Medulla oblongata (tissue), 1 donor: ENCODE measurements at regions not wholly inside any gene's neighbourhood (a gene's known extent, or its start where the extent isn't known, plus 50 kb on each side); places are given as distances from the start of the nearest gene placed in this dataset.

Experiments used
- DNase-seq: peaks from one replicate; pipeline ENCODE4 v3.0.0-alpha.2; 2015; ENCODE audit errors: extremely low spot score

DNA sequence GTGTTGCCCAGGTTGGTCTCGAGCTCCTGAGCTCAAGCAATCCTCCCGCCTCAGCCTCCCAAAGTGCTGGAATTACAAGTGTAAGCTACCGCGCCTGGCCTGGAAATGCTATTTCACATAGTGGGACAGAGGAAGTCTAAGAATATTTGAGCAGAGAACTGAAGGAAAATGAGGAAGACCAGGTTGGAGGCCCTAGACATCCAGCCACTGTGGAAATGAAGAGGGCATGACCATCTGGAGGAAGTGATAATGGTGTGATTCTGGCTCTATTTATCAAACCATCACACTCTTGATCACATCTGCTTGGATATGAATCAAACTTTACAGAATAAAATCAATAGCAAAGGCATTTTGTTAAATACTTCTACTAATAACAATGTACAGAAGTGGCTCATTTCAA is 65.9 kb upstream of the ARHGEF3 start:
- no peak for DNase-seq

DNA sequence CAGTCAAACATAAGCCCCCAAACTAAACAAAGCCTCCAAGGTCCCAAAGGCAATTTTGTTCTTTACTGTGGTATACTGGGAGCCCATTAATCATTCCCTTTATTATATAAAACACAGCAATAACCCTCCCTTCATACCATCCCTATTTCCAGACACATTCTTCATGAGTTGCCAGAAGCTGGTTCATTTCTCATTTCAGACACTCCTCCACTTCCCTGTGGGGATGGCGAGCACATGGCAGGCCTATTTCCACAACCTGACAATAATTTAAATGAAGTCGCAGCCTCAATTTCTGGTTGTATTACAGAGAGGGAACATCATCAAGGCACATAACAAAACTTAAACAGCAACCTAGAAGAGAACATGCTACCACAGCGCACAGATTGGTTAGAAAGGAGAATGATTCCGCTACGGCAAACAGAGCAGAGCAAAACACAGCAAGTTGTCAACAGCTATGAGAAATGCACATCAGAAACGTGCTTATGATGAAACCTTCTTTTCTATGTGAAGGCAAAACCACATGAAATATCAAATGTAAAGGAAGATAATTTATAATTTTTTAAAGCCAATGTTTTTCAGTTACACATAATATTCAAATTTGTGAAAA is 63.3 kb upstream of the ARHGEF3 start:
- no peak for DNase-seq

DNA sequence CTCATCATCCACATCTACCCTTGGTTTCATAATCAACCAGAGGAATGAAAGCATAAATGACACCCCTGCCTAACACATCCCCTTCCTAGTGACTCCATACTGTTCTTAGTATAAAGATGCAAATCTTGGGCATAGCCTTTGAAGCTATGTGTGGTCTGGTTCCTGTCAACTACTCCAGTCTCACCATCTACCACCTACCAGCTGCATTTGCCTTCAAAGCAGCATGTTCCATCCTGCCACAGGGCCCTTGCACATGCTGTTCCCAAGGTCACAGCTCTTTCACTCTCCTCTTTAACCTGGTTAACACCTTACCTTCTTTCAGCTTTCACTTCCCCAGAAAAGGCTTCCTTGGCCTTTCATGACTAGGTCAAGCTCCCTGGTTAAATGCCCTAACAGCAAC is 62.3 kb upstream of the ARHGEF3 start:
- no peak for DNase-seq

DNA sequence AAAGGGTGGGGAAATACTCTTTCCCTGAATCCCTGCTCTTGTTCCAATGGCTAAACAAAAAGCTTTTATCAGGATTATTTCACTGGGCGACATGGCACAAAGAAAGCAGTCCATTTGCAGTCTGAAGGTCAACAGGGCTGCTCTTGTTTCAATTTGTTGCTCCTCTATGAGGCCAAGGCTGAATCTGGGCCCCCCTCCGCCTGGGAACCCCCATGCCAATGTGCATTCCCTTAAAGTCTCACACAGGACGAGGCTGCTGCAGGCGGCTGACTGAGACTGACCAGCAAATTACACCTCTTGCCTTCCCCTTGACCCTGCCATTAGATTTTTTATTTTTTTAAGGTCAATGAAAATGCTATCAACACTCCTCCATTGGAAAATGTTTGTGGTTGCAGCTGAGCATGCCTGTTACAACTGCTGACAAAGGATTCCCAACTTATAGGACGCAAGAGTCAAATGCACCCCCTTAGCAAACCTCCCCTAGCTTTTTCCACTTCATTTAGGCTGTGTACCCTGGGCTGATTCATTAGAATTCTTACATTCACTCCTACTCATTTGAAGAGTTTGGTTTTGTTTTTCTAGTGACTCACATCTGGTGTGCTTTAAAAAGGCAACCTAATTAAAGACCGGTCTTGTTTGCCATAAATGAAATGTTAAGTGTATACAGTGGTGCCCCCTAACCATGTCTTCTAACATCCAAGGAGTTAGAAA is 60.8 kb upstream of the ARHGEF3 start:
- peak; percentile 80 for DNase-seq

DNA sequence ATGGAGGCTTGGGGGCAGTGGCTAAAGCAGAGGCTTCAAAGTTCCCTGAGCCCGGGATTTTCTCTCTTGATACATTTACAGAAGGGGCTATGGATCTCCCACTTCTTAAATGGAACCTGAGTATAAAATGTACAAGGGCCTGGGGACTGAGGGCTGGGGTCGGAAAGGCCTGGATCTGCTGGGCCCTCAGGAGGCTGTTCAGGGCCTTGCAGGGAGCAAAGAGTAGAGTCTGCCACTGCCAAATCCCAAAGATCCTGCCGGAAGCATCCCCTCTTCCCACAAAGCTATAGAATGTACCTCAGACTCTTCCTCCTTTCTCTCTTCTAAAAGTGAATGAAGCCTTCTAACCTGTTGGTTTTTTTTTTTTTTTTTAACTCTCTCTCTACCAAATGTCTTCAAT is 59.8 kb upstream of the ARHGEF3 start:
- DNase-seq, result no peak

DNA sequence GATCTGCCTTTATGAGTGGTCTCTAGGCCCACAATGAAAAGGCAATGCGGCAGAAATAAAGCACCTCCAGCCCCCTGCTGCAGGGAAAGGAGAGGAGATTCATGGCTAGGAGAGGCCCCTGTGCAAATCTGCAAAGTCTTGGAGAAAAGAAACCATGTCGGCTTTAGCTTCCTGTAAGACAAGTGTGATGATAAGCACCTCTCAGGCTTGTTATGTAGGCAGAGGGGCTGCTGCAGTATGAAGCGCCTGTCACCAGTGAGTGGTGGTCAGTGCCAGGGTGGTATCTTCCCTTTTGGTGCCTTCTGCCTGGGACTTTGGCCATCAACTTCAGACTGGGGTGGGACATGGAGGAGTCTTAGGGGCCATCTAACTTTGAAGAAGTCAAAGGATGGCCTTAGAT is 59.2 kb upstream of the ARHGEF3 start:
- no peak for DNase-seq

DNA sequence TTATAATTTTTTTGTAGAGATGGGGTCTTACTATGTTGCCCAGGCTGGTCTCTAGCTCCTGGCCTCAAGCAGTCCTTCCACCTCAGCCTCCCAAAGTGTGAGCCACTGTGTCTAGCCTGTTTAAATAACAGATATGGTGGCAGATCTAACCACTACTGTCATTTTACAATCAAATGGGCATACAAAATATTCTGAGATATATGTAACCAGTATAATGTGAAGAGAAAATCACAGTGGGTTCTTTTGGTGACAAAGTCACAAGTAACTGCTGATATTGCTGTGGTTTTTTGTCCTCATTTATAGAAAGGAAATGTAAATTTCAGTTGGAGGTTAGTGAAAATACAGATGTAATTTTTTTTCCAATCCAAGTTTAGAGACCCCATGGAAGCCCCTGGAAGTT is 58.6 kb upstream of the ARHGEF3 start:
- no peak for DNase-seq

DNA sequence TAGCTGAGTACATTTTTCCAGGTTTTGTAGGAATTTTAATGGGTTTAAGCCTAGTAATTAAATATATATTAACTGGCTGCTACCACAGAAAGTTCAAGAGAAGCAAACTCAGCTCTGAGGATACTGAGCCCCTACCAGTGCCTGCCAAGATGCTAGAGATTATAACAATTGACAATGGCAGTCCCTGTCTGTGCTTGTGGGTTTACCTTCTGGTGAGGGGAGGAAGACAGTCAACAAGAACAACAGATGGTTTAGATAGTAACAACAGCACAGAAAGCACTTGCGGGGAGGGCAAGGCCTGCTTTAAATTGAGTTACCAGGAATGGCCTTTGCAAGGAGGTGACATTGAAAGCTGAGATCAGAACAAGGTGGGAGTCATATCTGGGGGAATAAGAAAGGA is 56.6 kb upstream of the ARHGEF3 start:
- peak; percentile 68 for DNase-seq

DNA sequence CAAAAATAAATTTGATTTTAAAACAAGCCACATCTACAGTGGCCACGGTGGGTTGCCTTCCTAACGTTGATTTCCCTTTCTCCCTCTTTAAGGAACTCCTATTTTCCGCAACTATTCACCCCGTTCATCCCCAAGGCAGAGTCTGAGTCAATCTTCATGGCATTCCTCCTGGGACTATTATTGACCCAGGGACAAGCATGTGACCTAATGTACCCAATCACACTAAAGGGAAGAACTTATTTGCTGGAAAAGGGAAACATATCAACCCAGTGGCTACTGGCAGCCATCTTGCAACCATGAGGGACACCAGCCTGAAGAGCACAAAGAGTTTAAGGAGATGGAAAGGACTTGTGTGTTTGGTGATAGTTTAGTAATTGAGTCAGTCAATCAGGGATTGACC is 55.4 kb upstream of the ARHGEF3 start:
- DNase-seq, result no peak

DNA sequence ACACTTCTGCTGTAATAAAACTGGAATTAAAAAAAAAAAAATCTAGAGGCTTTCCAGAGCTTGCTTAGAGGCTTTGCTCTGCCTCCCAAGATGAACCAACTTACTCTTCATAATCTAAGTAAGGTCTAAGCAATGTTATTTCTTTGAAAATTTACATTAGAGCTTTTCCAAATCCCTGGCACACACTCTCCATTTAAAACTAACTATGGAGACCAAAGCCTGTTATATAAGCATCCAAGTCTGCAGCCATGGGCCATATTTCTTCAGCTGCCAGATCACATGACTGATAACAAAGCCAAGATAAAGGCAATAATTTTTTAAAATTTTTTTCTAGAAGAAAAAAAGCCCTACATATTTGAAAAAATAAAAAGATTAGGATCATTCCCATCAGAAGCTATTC is 55.0 kb upstream of the ARHGEF3 start:
- DNase-seq, result no peak

DNA sequence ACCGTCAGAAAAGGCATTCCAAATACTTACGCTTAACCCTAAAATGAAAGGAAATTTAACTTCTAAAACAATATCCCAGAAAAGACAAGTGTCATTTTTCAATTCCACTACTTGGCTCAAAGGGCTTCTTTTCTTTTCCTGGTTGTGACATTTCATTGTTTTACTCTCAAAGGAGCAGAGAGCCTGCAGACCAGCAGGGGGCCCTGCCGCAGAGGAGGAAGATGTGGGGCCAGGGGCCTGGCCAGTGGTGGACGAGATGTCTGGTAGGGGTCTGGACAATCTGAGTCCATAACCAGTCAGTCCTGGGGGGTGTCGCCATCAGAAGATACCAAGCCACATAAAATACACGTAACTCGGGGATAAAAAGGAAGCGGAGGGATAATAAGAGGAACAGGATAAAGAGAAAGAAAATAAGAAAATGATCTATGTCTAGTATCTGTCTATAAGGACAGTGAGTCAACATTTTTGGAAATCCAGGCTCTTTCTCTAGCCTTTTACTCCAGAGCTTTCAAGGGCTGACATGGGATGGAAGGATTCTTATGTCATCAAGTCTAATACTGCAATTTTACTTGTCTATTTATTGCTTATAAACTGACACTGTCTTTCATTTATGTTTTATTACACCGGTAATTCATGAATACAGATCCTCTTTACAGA is 54.2 kb upstream of the ARHGEF3 start:
- DNase-seq, result peak; percentile 81

DNA sequence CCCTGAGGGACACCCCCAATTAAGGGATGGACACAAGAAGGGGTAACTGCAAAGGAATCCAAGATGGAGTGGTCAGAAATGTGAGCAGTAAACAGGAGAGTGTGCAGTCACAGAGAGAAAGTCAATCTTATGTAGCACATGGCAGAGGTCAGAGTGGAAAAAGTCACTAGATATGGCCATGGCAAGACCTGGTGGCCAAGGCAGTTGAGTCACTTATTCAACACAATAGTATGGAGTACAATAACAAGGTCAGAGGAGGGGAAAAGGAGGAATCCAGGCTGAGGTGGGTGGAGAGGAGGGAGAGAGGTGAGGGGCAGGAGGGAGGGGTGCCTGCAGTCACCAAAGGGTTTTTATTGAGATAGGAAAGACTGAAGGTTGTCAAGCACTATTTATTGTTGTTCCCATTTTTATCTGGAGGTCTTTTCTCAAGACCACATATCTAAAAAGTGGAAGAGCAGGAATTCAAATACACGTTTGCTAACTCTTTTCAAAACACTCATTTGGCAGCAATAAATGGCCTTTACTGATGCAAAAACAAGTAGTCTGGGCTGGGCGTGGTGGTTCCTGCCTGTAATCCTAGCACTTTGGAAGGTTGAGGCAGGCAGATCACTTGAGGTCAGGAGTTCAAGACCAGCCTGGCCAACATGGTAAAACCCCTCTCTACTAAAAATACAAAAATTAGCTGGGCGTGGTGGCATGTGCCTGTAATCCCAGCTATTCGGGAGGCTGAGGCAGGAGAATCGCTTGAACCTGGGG is 53.3 kb upstream of the ARHGEF3 start:
- no peak for DNase-seq

DNA sequence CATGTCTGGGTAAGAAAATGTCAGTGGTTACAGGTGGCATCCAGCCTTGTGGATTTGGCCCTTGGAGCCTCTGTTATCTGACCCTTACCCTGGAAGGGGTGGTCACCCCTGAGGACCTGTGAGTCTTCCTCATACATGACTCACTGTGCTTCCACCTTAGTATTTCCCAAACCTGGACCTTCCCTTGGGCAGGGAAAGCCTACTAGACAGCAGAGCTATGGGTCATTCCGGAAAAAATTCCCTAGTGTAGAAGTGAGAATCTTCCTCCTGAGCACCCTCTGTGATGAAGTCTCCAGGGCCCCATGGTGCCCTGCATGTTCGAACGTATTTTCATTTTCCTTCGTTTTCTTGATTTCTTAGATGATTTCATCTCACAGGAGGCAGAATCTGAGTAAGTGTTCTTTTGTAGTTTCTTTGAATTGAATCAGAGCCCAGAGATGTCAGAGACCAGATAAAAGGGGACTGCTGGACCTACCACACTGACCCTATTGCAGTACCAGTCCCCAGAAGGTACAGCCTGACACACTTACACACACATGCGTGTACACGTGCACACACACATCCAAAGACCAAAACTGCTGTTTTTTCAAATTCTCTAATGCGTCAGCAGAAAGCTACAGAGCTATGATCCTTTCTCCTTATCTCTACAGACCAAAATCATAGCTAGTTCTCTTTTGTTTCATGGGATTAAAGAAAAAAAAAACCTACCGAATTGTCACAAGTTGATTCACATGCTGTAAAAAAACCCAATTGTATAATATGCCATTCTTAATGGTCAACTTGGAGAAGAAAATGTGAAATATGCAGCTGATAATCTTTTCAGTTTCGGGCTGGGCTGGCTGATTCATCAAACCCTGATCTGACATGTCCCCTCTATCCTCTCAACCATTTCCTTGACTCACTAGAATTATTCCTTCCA is 50.5 kb upstream of the ARHGEF3 start:
- DNase-seq, result no peak
